IMR-90 (cell line): ENCODE measurements at regions not wholly inside any gene's neighbourhood (a gene's known extent, or its start where the extent isn't known, plus 50 kb on each side); places are given as distances from the start of the nearest gene placed in this dataset.

Experiments
- ATAC-seq: fragments of 200-7000 bp; cut with Tn5 transposase; 2 replicates; pipeline ENCODE4 v1.9.1; 2020; ENCODE audit warnings: low read depth, mild to moderate bottlenecking, moderate library complexity
- BruUV-seq: library from RNA; stranded (reverse); fragments of 400-500 nt; replicated peaks from 2 replicates; lab custom pipeline; 2021; lab: Mats Ljungman, UMichigan
- CTCF ChIA-PET: fragments of 300-600 bp; formaldehyde crosslinking; extraction: SDS; loops from one replicate; lab custom pipeline; 2021; ENCODE audit warnings: antibody characterized with exemption; lab: Yijun Ruan, JAX
- POLR2A ChIA-PET: fragments of 300-600 bp; sonication (Branson Sonifier 250); formaldehyde crosslinking; loops from one replicate; lab custom pipeline; 2022; ENCODE audit warnings: antibody characterized with exemption; ENCODE audit not compliant: unreplicated experiment; lab: Charles Lee
- DNase-seq: peaks from one replicate; pipeline ENCODE4 v3.0.0; 2013
- H2AFZ ChIP-seq: replicated peaks from 2 replicates; pipeline ENCODE3; 2013; ENCODE audit warnings: low read length, mild to moderate bottlenecking; ENCODE audit not compliant: poor library complexity
- H2AK5ac ChIP-seq: 2 replicates; pipeline ENCODE4 v1.6.1; 2013; ENCODE audit warnings: low read depth, low read length, inconsistent platforms
- H2AK9ac ChIP-seq: replicated peaks from 2 replicates; pipeline ENCODE3; 2013; ENCODE audit warnings: mild to moderate bottlenecking, low read depth, low read length, moderate library complexity; ENCODE audit not compliant: poor library complexity
- H2BK120ac ChIP-seq: 2 replicates; pipeline ENCODE4 v1.6.1; 2013; ENCODE audit warnings: low read depth, low read length, inconsistent platforms
- H2BK15ac ChIP-seq: 3 replicates; pipeline ENCODE4 v1.6.1; 2013; ENCODE audit warnings: low read depth, low read length, inconsistent platforms
- H2BK20ac ChIP-seq: 2 replicates; pipeline ENCODE4 v1.6.1; 2013; ENCODE audit warnings: low read depth, mild to moderate bottlenecking, inconsistent platforms, low read length, moderate library complexity
- H2BK5ac ChIP-seq: 2 replicates; pipeline ENCODE4 v1.6.1; 2013; ENCODE audit warnings: mild to moderate bottlenecking, low read depth, low read length, inconsistent platforms; ENCODE audit not compliant: poor library complexity, severe bottlenecking
- H3K14ac ChIP-seq: replicated peaks from 2 replicates; pipeline ENCODE4 v1.6.1; 2013; ENCODE audit warnings: low read depth, low read length, inconsistent platforms
- H3K18ac ChIP-seq: 2 replicates; pipeline ENCODE4 v1.6.1; 2013; ENCODE audit warnings: low read depth, low read length, control low read depth
- H3K23ac ChIP-seq: 2 replicates; pipeline ENCODE4 v1.6.1; 2013; ENCODE audit warnings: low read depth, low read length, inconsistent platforms
- H3K27ac ChIP-seq: 2 replicates; pipeline ENCODE4 v1.5.1; 2013; ENCODE audit warnings: mild to moderate bottlenecking, control low read depth, low read length; ENCODE audit not compliant: insufficient read depth
- H3K27me3 ChIP-seq: 2 replicates; pipeline ENCODE4 v1.6.1; 2013; ENCODE audit warnings: low read length; ENCODE audit not compliant: control insufficient read depth, insufficient read depth
- H3K36me3 ChIP-seq: 2 replicates; pipeline ENCODE4 v1.6.1; 2013; ENCODE audit warnings: low read length, mixed read lengths; ENCODE audit not compliant: control insufficient read depth, insufficient read depth
- H3K4ac ChIP-seq: 2 replicates; pipeline ENCODE4 v1.6.1; 2013; ENCODE audit warnings: low read depth, low read length, inconsistent platforms
- H3K4me1 ChIP-seq: 2 replicates; pipeline ENCODE4 v1.6.1; 2013; ENCODE audit warnings: low read length, mixed read lengths; ENCODE audit not compliant: control insufficient read depth, insufficient read depth
- H3K4me2 ChIP-seq: 2 replicates; pipeline ENCODE4 v1.6.1; 2013; ENCODE audit warnings: low read depth, mild to moderate bottlenecking, control low read depth, low read length, moderate library complexity
- H3K4me3 ChIP-seq: 2 replicates; pipeline ENCODE4 v1.5.1; 2013; ENCODE audit warnings: low read depth, mild to moderate bottlenecking, control low read depth, low read length, moderate library complexity; ENCODE audit not compliant: insufficient read depth
- H3K56ac ChIP-seq: 2 replicates; pipeline ENCODE4 v1.6.1; 2013; ENCODE audit warnings: low read length, inconsistent platforms; ENCODE audit not compliant: insufficient read depth; ENCODE audit errors: extremely low read depth
- H3K79me1 ChIP-seq, 2 experiments: 2 replicates each; pipeline ENCODE4 v1.6.1; 2013; ENCODE audit warnings: low read length in 2 of 2, inconsistent platforms in 1 of 2, low read depth in 1 of 2
- H3K9ac ChIP-seq: 2 replicates; pipeline ENCODE4 v1.6.1; 2013; ENCODE audit warnings: low read depth, low read length, control low read depth
- H3K9me1 ChIP-seq: 2 replicates; pipeline ENCODE4 v1.6.1; 2013; ENCODE audit warnings: low read length, inconsistent platforms; ENCODE audit not compliant: insufficient read depth
- H3K9me3 ChIP-seq: 2 replicates; pipeline ENCODE4 v1.6.1; 2013; ENCODE audit warnings: low read length; ENCODE audit not compliant: control insufficient read depth, insufficient read depth
- H4K20me1 ChIP-seq: 2 replicates; pipeline ENCODE4 v1.6.1; 2013; ENCODE audit warnings: low read length, inconsistent platforms; ENCODE audit not compliant: insufficient read depth
- H4K5ac ChIP-seq: 2 replicates; pipeline ENCODE4 v1.6.1; 2013; ENCODE audit warnings: mild to moderate bottlenecking, low read depth, low read length, control low read depth
- H4K8ac ChIP-seq, 2 experiments: 2 replicates each; pipeline ENCODE4 v1.6.1; 2013; ENCODE audit warnings: low read depth in 2 of 2, low read length in 2 of 2, control low read depth in 1 of 2, inconsistent platforms in 1 of 2
- H4K91ac ChIP-seq: 2 replicates; pipeline ENCODE4 v1.6.1; 2013; ENCODE audit warnings: low read depth, low read length, inconsistent platforms; ENCODE audit not compliant: insufficient read depth
- BHLHE40 ChIP-seq: fragments of 150-350 bp; IDR thresholded peaks from 2 replicates; pipeline ENCODE4 v1.6.1; 2016; ENCODE audit warnings: mild to moderate bottlenecking, low read depth, low read length
- CEBPB ChIP-seq: IDR thresholded peaks from 2 replicates; pipeline ENCODE4 v1.6.1; 2012; ENCODE audit warnings: low read depth, low read length, improper control_type of control experiment
- CHD1 ChIP-seq: IDR thresholded peaks from 2 replicates; pipeline ENCODE4 v1.6.1; 2012; ENCODE audit warnings: low read depth, low read length, improper control_type of control experiment
- FOS ChIP-seq: fragments of 150-350 bp; IDR thresholded peaks from 2 replicates; pipeline ENCODE4 v1.6.1; 2016; ENCODE audit warnings: low read depth, low read length
- MAFK ChIP-seq: IDR thresholded peaks from 2 replicates; pipeline ENCODE4 v1.6.1; 2012; ENCODE audit warnings: low read depth, low read length, improper control_type of control experiment
- MAZ ChIP-seq: IDR thresholded peaks from 2 replicates; pipeline ENCODE4 v1.6.1; 2012; ENCODE audit warnings: low read depth, mild to moderate bottlenecking, low read length, improper control_type of control experiment, moderate library complexity, borderline replicate concordance
- MXI1 ChIP-seq: IDR thresholded peaks from 2 replicates; pipeline ENCODE4 v1.6.1; 2012; ENCODE audit warnings: low read depth, mild to moderate bottlenecking, low read length, moderate library complexity, borderline replicate concordance
- NFE2L2 ChIP-seq: fragments of 150-350 bp; IDR thresholded peaks from 2 replicates; pipeline ENCODE4 v1.6.1; 2016; ENCODE audit warnings: low read depth, mild to moderate bottlenecking, low read length
- POLR2A ChIP-seq: IDR thresholded peaks from 2 replicates; pipeline ENCODE4 v1.6.1; 2012; ENCODE audit warnings: mild to moderate bottlenecking, low read depth, low read length
- RAD21 ChIP-seq: IDR thresholded peaks from 2 replicates; pipeline ENCODE4 v1.6.1; 2012; ENCODE audit warnings: low read length, improper control_type of control experiment
- RCOR1 ChIP-seq: IDR thresholded peaks from 2 replicates; pipeline ENCODE4 v1.6.1; 2012; ENCODE audit warnings: mild to moderate bottlenecking, low read length, improper control_type of control experiment; ENCODE audit not compliant: insufficient replicate concordance
- RFX5 ChIP-seq: IDR thresholded peaks from 2 replicates; pipeline ENCODE4 v1.8.0; 2012; ENCODE audit warnings: low read depth, mild to moderate bottlenecking, low read length, moderate library complexity
- SMC3 ChIP-seq: fragments of 150-350 bp; IDR thresholded peaks from 2 replicates; pipeline ENCODE4 v1.6.1; 2016; ENCODE audit warnings: low read depth, mild to moderate bottlenecking, antibody characterized with exemption, low read length, moderate library complexity
- USF2 ChIP-seq: fragments of 150-350 bp; IDR thresholded peaks from 2 replicates; pipeline ENCODE4 v1.6.1; 2017; ENCODE audit warnings: mild to moderate bottlenecking, antibody characterized with exemption, low read length, low read depth
- WGBS, 2 experiments: methylation state at CpG; one replicate each; pipeline versions ENCODE4 v1.1.5 to v1.1.7; 2013; ENCODE audit warnings: missing lambda C conversion rate in 2 of 2; ENCODE audit not compliant: insufficient read length in 1 of 2; ENCODE audit errors: extremely low coverage in 2 of 2; 5-methylcytosine and 5-hydroxymethylcytosine counted together
- dilution Hi-C: fragments of 300-500 bp; cut with HindIII; formaldehyde crosslinking; loops from one replicate; pipeline ENCODE4 v1.14.3; 2018; ENCODE audit warnings: low sequenced_read_pairs; ENCODE audit not compliant: unreplicated experiment
- in situ Hi-C: fragments of 300-500 bp; cut with MboI; formaldehyde crosslinking; loops from 3 replicates; pipeline ENCODE4 v1.14.3; 2019; ENCODE audit warnings: low sequenced_read_pairs, inconsistent platforms, mixed read lengths
- intact Hi-C: fragments of 100-400 bp; cut with micrococcal nuclease; formaldehyde crosslinking; loops from 2 replicates; pipeline ENCODE4 v1.10.0; 2022
- TF ChIP-seq, protein P1 (sequence below): conservative IDR thresholded peaks from 2 replicates; pipeline ENCODE4 v1.5.1; 2012; ENCODE audit warnings: mild to moderate bottlenecking, low read depth, low read length, improper control_type of control experiment
- TF ChIP-seq, protein P2 (sequence below): fragments of 150-350 bp; IDR thresholded peaks from 2 replicates; pipeline ENCODE4 v1.6.1; 2016; ENCODE audit warnings: low read depth, mild to moderate bottlenecking, low read length, moderate library complexity, borderline replicate concordance

GRCh38 chr6:114650891-114651290 lies 308.1 kb upstream of the HS3ST5 start:
- H4K8ac ChIP-seq: no peak overlapping the region
- no peak overlapping the region for H2BK15ac ChIP-seq
- no peak overlapping the region for H3K14ac ChIP-seq
- H2AK9ac ChIP-seq: no peak overlapping the region
- no peak overlapping the region for H3K27ac ChIP-seq
- H4K91ac ChIP-seq: no peak overlapping the region
- no peak overlapping the region for H3K4me2 ChIP-seq
- H3K18ac ChIP-seq: no peak overlapping the region
- H2BK5ac ChIP-seq: no peak overlapping the region
- no peak overlapping the region for H3K23ac ChIP-seq
- no peak overlapping the region for H2AK5ac ChIP-seq
- no peak overlapping the region for H3K9ac ChIP-seq
- no peaks in the 10 kb centered on the region for H3K79me1 ChIP-seq
- H3K4me1 ChIP-seq: no peaks in the 10 kb centered on the region
- H2BK120ac ChIP-seq: no peak overlapping the region
- DNase-seq (no peak), ATAC-seq (no peak)
- H2BK20ac ChIP-seq: no peak overlapping the region
- H2AFZ ChIP-seq: no peak overlapping the region
- dilution Hi-C loops (no loop called here), in situ Hi-C loops (no loop called here), intact Hi-C loops (no loop called here)
- no CpG with 5 or more reads among the region's 2 CpGs for WGBS, 2 experiments
- no peaks in the 10 kb centered on the region for H3K9me1 ChIP-seq
- H4K5ac ChIP-seq: no peak overlapping the region
- no peak overlapping the region for H3K56ac ChIP-seq
- POLR2A ChIA-PET: no interaction called here
- TF ChIP-seq MAFK: no peak
- TF ChIP-seq, protein P1, sequence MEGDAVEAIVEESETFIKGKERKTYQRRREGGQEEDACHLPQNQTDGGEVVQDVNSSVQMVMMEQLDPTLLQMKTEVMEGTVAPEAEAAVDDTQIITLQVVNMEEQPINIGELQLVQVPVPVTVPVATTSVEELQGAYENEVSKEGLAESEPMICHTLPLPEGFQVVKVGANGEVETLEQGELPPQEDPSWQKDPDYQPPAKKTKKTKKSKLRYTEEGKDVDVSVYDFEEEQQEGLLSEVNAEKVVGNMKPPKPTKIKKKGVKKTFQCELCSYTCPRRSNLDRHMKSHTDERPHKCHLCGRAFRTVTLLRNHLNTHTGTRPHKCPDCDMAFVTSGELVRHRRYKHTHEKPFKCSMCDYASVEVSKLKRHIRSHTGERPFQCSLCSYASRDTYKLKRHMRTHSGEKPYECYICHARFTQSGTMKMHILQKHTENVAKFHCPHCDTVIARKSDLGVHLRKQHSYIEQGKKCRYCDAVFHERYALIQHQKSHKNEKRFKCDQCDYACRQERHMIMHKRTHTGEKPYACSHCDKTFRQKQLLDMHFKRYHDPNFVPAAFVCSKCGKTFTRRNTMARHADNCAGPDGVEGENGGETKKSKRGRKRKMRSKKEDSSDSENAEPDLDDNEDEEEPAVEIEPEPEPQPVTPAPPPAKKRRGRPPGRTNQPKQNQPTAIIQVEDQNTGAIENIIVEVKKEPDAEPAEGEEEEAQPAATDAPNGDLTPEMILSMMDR: no peak
- no peak for TF ChIP-seq RCOR1
- TF ChIP-seq RAD21: no peak
- TF ChIP-seq RFX5: no peak
- TF ChIP-seq BHLHE40: no peak
- TF ChIP-seq NFE2L2: no peak
- TF ChIP-seq, protein P2, sequence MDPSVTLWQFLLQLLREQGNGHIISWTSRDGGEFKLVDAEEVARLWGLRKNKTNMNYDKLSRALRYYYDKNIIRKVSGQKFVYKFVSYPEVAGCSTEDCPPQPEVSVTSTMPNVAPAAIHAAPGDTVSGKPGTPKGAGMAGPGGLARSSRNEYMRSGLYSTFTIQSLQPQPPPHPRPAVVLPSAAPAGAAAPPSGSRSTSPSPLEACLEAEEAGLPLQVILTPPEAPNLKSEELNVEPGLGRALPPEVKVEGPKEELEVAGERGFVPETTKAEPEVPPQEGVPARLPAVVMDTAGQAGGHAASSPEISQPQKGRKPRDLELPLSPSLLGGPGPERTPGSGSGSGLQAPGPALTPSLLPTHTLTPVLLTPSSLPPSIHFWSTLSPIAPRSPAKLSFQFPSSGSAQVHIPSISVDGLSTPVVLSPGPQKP: no peak
- TF ChIP-seq MAZ: no peak
- TF ChIP-seq CEBPB: no peak
- TF ChIP-seq CHD1: no peak
- TF ChIP-seq MXI1: no peak
- TF ChIP-seq SMC3: no peak
- TF ChIP-seq POLR2A: no peak
- no peak for TF ChIP-seq FOS
- TF ChIP-seq USF2: no peak
- no peaks in the 10 kb centered on the region for H4K20me1 ChIP-seq
- H3K36me3 ChIP-seq: no peaks in the 10 kb centered on the region
- H3K4ac ChIP-seq: no peak overlapping the region
- no peaks in the 10 kb centered on the region for H3K27me3 ChIP-seq
- no peak overlapping the region for H3K4me3 ChIP-seq
- BruUV-seq: no TSS peak
- CTCF ChIA-PET: no interaction called here
- no peaks in the 10 kb centered on the region; the same call in 1 of the 2 replicates for H3K9me3 ChIP-seq
